AG09319 (cell line): ENCODE measurements at regions not wholly inside any gene's neighbourhood (a gene's known extent, or its start where the extent isn't known, plus 50 kb on each side); places are given as distances from the start of the nearest gene placed in this dataset.

ENCODE experiments used
- DNase-seq: peaks from one replicate; pipeline ENCODE4 v3.0.0-alpha.2; 2010; ENCODE audit warnings: low read depth; ENCODE audit errors: extremely low read depth
- CTCF ChIP-seq: IDR thresholded peaks from 2 replicates; pipeline ENCODE4 v1.5.1; 2011; ENCODE audit warnings: low read depth, mild to moderate bottlenecking, inconsistent platforms, low read length, moderate library complexity

- TF ChIP-seq CTCF, result no peak
- no peak for DNase-seq
Observed at GRCh38 chr6:56399250-56399671, 151.9 kb upstream of the COL21A1 start.

GRCh38 chr6:56396435-56396834, 149.1 kb upstream of the COL21A1 start:
- TF ChIP-seq CTCF, result no peak
- no peak for DNase-seq

- no peak for TF ChIP-seq CTCF
- no peak for DNase-seq
Observed at GRCh38 chr6:56393615-56394612, 146.5 kb upstream of the COL21A1 start.

GRCh38 chr6:56388415-56388755, 141.0 kb upstream of the COL21A1 start:
- TF ChIP-seq CTCF, result no peak
- no peak for DNase-seq

GRCh38 chr6:56387621-56388414, 140.4 kb upstream of the COL21A1 start:
- no peak for DNase-seq
- TF ChIP-seq CTCF, result no peak

- TF ChIP-seq CTCF, result no peak
- no peak for DNase-seq
Observed at GRCh38 chr6:56386717-56387116, 139.3 kb upstream of the COL21A1 start.
